K562 (cell line): ENCODE measurements at regions not wholly inside any gene's neighbourhood (a gene's known extent, or its start where the extent isn't known, plus 50 kb on each side); places are given as distances from the start of the nearest gene placed in this dataset.

Experiments used
- CHD2 ChIP-seq: IDR thresholded peaks from 2 replicates; pipeline ENCODE4 v1.6.1; 2011; ENCODE audit warnings: low read depth, low read length
- POLR2AphosphoS2 ChIP-seq: IDR thresholded peaks from 2 replicates; pipeline ENCODE4 v1.6.1; 2012; ENCODE audit warnings: low read length, improper control_type of control experiment
- POLR2AphosphoS5 ChIP-seq: IDR thresholded peaks from 2 replicates; pipeline ENCODE4 v1.6.1; 2011; ENCODE audit warnings: mild to moderate bottlenecking, low read depth, low read length, moderate library complexity; ENCODE audit not compliant: control insufficient read depth, insufficient read depth
- PREB ChIP-seq: sonication (generic); formaldehyde crosslinking; IDR thresholded peaks from 2 replicates; pipeline ENCODE4 v1.8.1; 2023; ENCODE audit warnings: mild to moderate bottlenecking, missing genetic modification reagents

- no peak for TF ChIP-seq CHD2
- no peak for TF ChIP-seq POLR2AphosphoS2
- TF ChIP-seq POLR2AphosphoS5, result no peak
- TF ChIP-seq PREB (CRISPR knock-in tag), result no peak
Observed at GRCh38 chrX:149286940-149287349, 218.2 kb downstream of the IDS start.
